Activated naive CD4-positive, alpha-beta T cell treated with anti-CD3 and anti-CD28 coated beads for 36 hours (primary cell): ENCODE measurements at regions not wholly inside any gene's neighbourhood (a gene's known extent, or its start where the extent isn't known, plus 50 kb on each side); places are given as distances from the start of the nearest gene placed in this dataset.
"Not testable (repeated sequence)": the region's sequence is repeated elsewhere in the genome, so short reads cannot be mapped to it uniquely, and the experiment has no call there.

Experiments
- CTCF ChIA-PET: fragments of 350-600 bp; sonication (Branson Sonifier 250); formaldehyde crosslinking; loops from one replicate; lab custom pipeline; 2021; ENCODE audit warnings: antibody characterized with exemption; lab: Charles Lee
- DNase-seq: peaks from one replicate; pipeline ENCODE4 v3.0.0-alpha.2; 2020
- H3K27ac Mint-ChIP-seq: one replicate; pipeline ENCODE4 v1.8.0; 2021; ENCODE audit warnings: mild to moderate bottlenecking, mixed read lengths
- H3K27me3 Mint-ChIP-seq: one replicate; pipeline ENCODE4 v1.8.0; 2021; ENCODE audit warnings: low read depth, mixed read lengths
- H3K36me3 Mint-ChIP-seq: one replicate; pipeline ENCODE4 v1.8.0; 2021; ENCODE audit warnings: low read depth, mixed read lengths
- H3K4me1 Mint-ChIP-seq: one replicate; pipeline ENCODE4 v1.8.0; 2021; ENCODE audit warnings: low read depth, mixed read lengths
- H3K4me3 Mint-ChIP-seq: one replicate; pipeline ENCODE4 v1.8.0; 2021; ENCODE audit warnings: mild to moderate bottlenecking, moderate library complexity, mixed read lengths
- H3K9me3 Mint-ChIP-seq: one replicate; pipeline ENCODE4 v1.8.0; 2021; ENCODE audit warnings: mixed read lengths
- intact Hi-C: fragments of 100-400 bp; cut with micrococcal nuclease; formaldehyde crosslinking; loops from one replicate; pipeline ENCODE4 v1.15.1; 2023

- no peak overlapping the region for H3K4me3 Mint-ChIP-seq
- CTCF ChIA-PET, result no interaction called here
- no peaks in the 10 kb centered on the region for H3K36me3 Mint-ChIP-seq
- no peaks in the 10 kb centered on the region for H3K4me1 Mint-ChIP-seq
- DNase-seq, result no peak
- H3K9me3 Mint-ChIP-seq, result no peaks in the 10 kb centered on the region
- no peak overlapping the region for H3K27ac Mint-ChIP-seq
- intact Hi-C loops, result no loop called here
- H3K27me3 Mint-ChIP-seq, result peaks cover 3% of the 10 kb centered on the region
Observed at GRCh38 chr1:55877437-55878232, 662.5 kb upstream of the USP24 start.

GRCh38 chr1:55876276-55877060 lies 661.3 kb upstream of the USP24 start:
- intact Hi-C loops, result no loop called here
- no peaks in the 10 kb centered on the region for H3K4me1 Mint-ChIP-seq
- DNase-seq, result no peak

GRCh38 chr1:55870106-55870505 lies 654.9 kb upstream of the USP24 start:
- intact Hi-C loops, result no loop called here
- H3K9me3 Mint-ChIP-seq, result no peaks in the 10 kb centered on the region
- no peaks in the 10 kb centered on the region for H3K36me3 Mint-ChIP-seq
- no peak for DNase-seq
- no peaks in the 10 kb centered on the region for H3K4me1 Mint-ChIP-seq
- no peak overlapping the region for H3K27ac Mint-ChIP-seq
- CTCF ChIA-PET, result no interaction called here
- H3K4me3 Mint-ChIP-seq, result no peak overlapping the region
- H3K27me3 Mint-ChIP-seq, result peaks cover 3% of the 10 kb centered on the region

More at GRCh38 chr1:55876276-55877060, 661.3 kb upstream of the USP24 start:
- no peak overlapping the region for H3K4me3 Mint-ChIP-seq
- no peak overlapping the region for H3K27ac Mint-ChIP-seq
- CTCF ChIA-PET, result no interaction called here
- no peaks in the 10 kb centered on the region for H3K9me3 Mint-ChIP-seq
- H3K36me3 Mint-ChIP-seq, result no peaks in the 10 kb centered on the region
- H3K27me3 Mint-ChIP-seq, result peaks cover 3% of the 10 kb centered on the region

- CTCF ChIA-PET, result no interaction called here
- no peaks in the 10 kb centered on the region for H3K9me3 Mint-ChIP-seq
- H3K27me3 Mint-ChIP-seq, result no peaks in the 10 kb centered on the region
- H3K36me3 Mint-ChIP-seq, result no peaks in the 10 kb centered on the region
- no peaks in the 10 kb centered on the region for H3K4me1 Mint-ChIP-seq
- DNase-seq, result no peak
- H3K4me3 Mint-ChIP-seq, result no peak overlapping the region
- intact Hi-C loops, result no loop called here
- no peak overlapping the region for H3K27ac Mint-ChIP-seq
Observed at GRCh38 chr1:55869065-55869464, 653.9 kb upstream of the USP24 start.

GRCh38 chr1:55868026-55868425 lies 652.9 kb upstream of the USP24 start:
- Mint-ChIP-seq H3K36me3 (no peaks in the 10 kb centered on the region), H3K4me3 (no peak overlapping the region), H3K4me1 (no peaks in the 10 kb centered on the region), H3K9me3 (no peaks in the 10 kb centered on the region), H3K27me3 (no peaks in the 10 kb centered on the region), H3K27ac (no peak overlapping the region)
- DNase-seq, result no peak
- CTCF ChIA-PET, result no interaction called here
- intact Hi-C loops, result no loop called here

GRCh38 chr1:55867304-55867843 lies 652.2 kb upstream of the USP24 start:
- Mint-ChIP-seq H3K4me1 (no peaks in the 10 kb centered on the region), H3K9me3 (no peaks in the 10 kb centered on the region), H3K36me3 (no peaks in the 10 kb centered on the region), H3K27ac (no peak overlapping the region), H3K27me3 (no peaks in the 10 kb centered on the region), H3K4me3 (no peak overlapping the region)
- DNase-seq, result no peak
- CTCF ChIA-PET, result no interaction called here
- intact Hi-C loops, result no loop called here

GRCh38 chr1:55865778-55866177 lies 650.6 kb upstream of the USP24 start:
- CTCF ChIA-PET, H3K36me3 Mint-ChIP-seq, intact Hi-C loops, DNase-seq, H3K4me1 Mint-ChIP-seq, H3K4me3 Mint-ChIP-seq, H3K27me3 Mint-ChIP-seq, H3K27ac Mint-ChIP-seq, H3K9me3 Mint-ChIP-seq: not testable (repeated sequence)

GRCh38 chr1:55864251-55864650 lies 649.1 kb upstream of the USP24 start:
- DNase-seq, result no peak
- Mint-ChIP-seq H3K27me3 (no peaks in the 10 kb centered on the region), H3K4me3 (no peak overlapping the region), H3K4me1 (no peaks in the 10 kb centered on the region), H3K9me3 (no peaks in the 10 kb centered on the region), H3K36me3 (no peaks in the 10 kb centered on the region), H3K27ac (no peak overlapping the region)
- intact Hi-C loops, result no loop called here
- CTCF ChIA-PET, result interaction anchor here (0.7 kb wide), 1 partner anchor 739 kb away, joined by 3 read pairs; no protein-coding TSS in a partner anchor

GRCh38 chr1:55861676-55862340 lies 646.6 kb upstream of the USP24 start:
- no peak overlapping the region for H3K27ac Mint-ChIP-seq
- intact Hi-C loops, result no loop called here
- CTCF ChIA-PET, result no interaction called here
- no peak overlapping the region for H3K4me3 Mint-ChIP-seq
- no peaks in the 10 kb centered on the region for H3K4me1 Mint-ChIP-seq
- no peaks in the 10 kb centered on the region for H3K9me3 Mint-ChIP-seq
- no peaks in the 10 kb centered on the region for H3K36me3 Mint-ChIP-seq
- DNase-seq, result no peak
- H3K27me3 Mint-ChIP-seq, result no peaks in the 10 kb centered on the region

GRCh38 chr1:55860798-55861519 lies 645.8 kb upstream of the USP24 start:
- no peak for DNase-seq
- Mint-ChIP-seq H3K4me1 (no peaks in the 10 kb centered on the region), H3K36me3 (no peaks in the 10 kb centered on the region), H3K27ac (no peak overlapping the region), H3K9me3 (no peaks in the 10 kb centered on the region), H3K27me3 (no peaks in the 10 kb centered on the region), H3K4me3 (no peak overlapping the region)
- intact Hi-C loops, result no loop called here
- CTCF ChIA-PET, result no interaction called here

- DNase-seq, result no peak
- no peaks in the 10 kb centered on the region for H3K4me1 Mint-ChIP-seq
- H3K9me3 Mint-ChIP-seq, result no peaks in the 10 kb centered on the region
- no peaks in the 10 kb centered on the region for H3K36me3 Mint-ChIP-seq
- CTCF ChIA-PET, result no interaction called here
- no peak overlapping the region for H3K4me3 Mint-ChIP-seq
- no peaks in the 10 kb centered on the region for H3K27me3 Mint-ChIP-seq
- H3K27ac Mint-ChIP-seq, result no peak overlapping the region
- intact Hi-C loops, result no loop called here
Observed at GRCh38 chr1:55860326-55860725, 645.2 kb upstream of the USP24 start.

GRCh38 chr1:55854911-55855310 lies 639.7 kb upstream of the USP24 start:
- intact Hi-C loops, result no loop called here
- CTCF ChIA-PET, result no interaction called here
- Mint-ChIP-seq H3K36me3 (no peaks in the 10 kb centered on the region), H3K4me3 (no peak overlapping the region), H3K4me1 (no peaks in the 10 kb centered on the region), H3K27me3 (no peaks in the 10 kb centered on the region), H3K9me3 (no peaks in the 10 kb centered on the region), H3K27ac (no peak overlapping the region)
- DNase-seq, result no peak
